Calu3 (cell line): ENCODE measurements at regions not wholly inside any gene's neighbourhood (a gene's known extent, or its start where the extent isn't known, plus 50 kb on each side); places are given as distances from the start of the nearest gene placed in this dataset.

ENCODE experiments used
- BruUV-seq: library from RNA; stranded (reverse); fragments of 400-500 nt; replicated peaks from 2 replicates; lab custom pipeline; 2021; lab: Mats Ljungman, UMichigan
- CTCF ChIA-PET: fragments of 300-600 bp; sonication (Branson Sonifier 250); formaldehyde crosslinking; loops from one replicate; lab custom pipeline; 2022; ENCODE audit warnings: antibody characterized with exemption; lab: Charles Lee
- DNase-seq: peaks from one replicate; pipeline ENCODE4 v3.0.0; 2022
- H3K27ac Mint-ChIP-seq: one replicate; pipeline ENCODE4 v1.8.0; 2022; ENCODE audit warnings: mixed read lengths; ENCODE audit not compliant: unreplicated experiment
- H3K27me3 Mint-ChIP-seq: one replicate; pipeline ENCODE4 v1.8.0; 2022; ENCODE audit warnings: mixed read lengths; ENCODE audit not compliant: unreplicated experiment
- H3K36me3 Mint-ChIP-seq: one replicate; pipeline ENCODE4 v1.8.0; 2022; ENCODE audit warnings: mild to moderate bottlenecking, moderate library complexity, mixed read lengths; ENCODE audit not compliant: insufficient read depth, unreplicated experiment
- H3K4me1 Mint-ChIP-seq: one replicate; pipeline ENCODE4 v1.8.0; 2022; ENCODE audit warnings: mild to moderate bottlenecking, low read depth, mixed read lengths; ENCODE audit not compliant: unreplicated experiment
- H3K4me3 Mint-ChIP-seq: one replicate; pipeline ENCODE4 v1.8.0; 2022; ENCODE audit warnings: mild to moderate bottlenecking, low read depth, moderate library complexity, mixed read lengths; ENCODE audit not compliant: unreplicated experiment
- H3K9me3 Mint-ChIP-seq: one replicate; pipeline ENCODE4 v1.8.0; 2022; ENCODE audit warnings: low read depth, mixed read lengths; ENCODE audit not compliant: unreplicated experiment
- intact Hi-C: fragments of 100-400 bp; cut with micrococcal nuclease; formaldehyde crosslinking; loops from one replicate; pipeline ENCODE4 v1.10.0; 2022; ENCODE audit not compliant: unreplicated experiment
- TF ChIP-seq, protein P1 (sequence below): fragments of 200-600 bp; IDR thresholded peaks from one replicate; pipeline ENCODE4 v1.8.0; 2022; ENCODE audit warnings: antibody characterized with exemption; ENCODE audit not compliant: unreplicated experiment

DNA sequence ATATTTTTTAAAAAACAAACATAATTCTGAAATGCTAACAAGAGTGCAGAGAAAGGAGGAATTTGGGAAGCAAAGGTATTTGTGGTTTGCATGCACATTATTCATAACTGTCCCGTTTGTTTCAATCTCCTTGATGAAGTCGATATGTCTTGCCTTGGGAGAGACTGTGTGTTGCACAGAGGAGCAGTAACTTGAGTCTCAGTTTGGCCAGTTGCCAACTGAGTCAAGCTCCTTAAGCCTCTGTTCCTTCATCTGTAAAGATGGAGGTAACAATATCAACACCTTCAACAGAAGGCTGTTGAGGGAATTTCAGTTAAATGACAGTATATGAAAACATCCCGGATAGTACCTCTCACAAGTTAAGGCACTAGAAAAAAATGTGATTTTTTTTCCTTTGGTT, 226.2 kb downstream of the ASXL3 start:
- CTCF ChIA-PET: interaction anchor here (1.2 kb wide), 1 partner anchor 17 kb away, joined by 3 read pairs; no protein-coding TSS in a partner anchor
- DNase-seq: peak; percentile 57
- Mint-ChIP-seq H3K4me3 (no peak overlapping the region), H3K27me3 (no peaks in the 10 kb centered on the region), H3K36me3 (no peaks in the 10 kb centered on the region), H3K4me1 (peaks cover 19% of the 10 kb centered on the region), H3K9me3 (no peaks in the 10 kb centered on the region), H3K27ac (no peak overlapping the region)
- TF ChIP-seq, protein P1, sequence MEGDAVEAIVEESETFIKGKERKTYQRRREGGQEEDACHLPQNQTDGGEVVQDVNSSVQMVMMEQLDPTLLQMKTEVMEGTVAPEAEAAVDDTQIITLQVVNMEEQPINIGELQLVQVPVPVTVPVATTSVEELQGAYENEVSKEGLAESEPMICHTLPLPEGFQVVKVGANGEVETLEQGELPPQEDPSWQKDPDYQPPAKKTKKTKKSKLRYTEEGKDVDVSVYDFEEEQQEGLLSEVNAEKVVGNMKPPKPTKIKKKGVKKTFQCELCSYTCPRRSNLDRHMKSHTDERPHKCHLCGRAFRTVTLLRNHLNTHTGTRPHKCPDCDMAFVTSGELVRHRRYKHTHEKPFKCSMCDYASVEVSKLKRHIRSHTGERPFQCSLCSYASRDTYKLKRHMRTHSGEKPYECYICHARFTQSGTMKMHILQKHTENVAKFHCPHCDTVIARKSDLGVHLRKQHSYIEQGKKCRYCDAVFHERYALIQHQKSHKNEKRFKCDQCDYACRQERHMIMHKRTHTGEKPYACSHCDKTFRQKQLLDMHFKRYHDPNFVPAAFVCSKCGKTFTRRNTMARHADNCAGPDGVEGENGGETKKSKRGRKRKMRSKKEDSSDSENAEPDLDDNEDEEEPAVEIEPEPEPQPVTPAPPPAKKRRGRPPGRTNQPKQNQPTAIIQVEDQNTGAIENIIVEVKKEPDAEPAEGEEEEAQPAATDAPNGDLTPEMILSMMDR: no peak
- intact Hi-C loops: no loop called here
- no TSS peak for BruUV-seq

DNA sequence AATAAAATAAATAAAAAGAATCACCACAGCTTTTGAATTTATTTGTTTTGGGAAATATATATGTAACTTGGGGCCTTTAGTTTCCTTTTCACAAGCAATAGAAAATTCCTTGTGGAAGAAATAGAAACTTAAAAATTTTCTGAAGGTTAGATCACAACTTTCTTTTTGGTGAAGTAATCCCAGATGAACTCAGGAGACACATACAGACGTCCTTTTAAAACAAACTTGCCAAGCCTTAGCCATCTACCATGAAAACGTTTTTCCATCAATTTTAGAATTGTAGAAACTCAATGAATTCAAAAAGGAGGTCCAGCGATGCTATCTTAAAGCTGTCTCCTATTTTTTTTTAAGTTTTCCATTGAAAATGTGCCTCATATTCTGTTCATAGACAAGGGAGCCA, 225.6 kb downstream of the ASXL3 start:
- no peak for DNase-seq
- CTCF ChIA-PET: interaction anchor here (1.2 kb wide), 1 partner anchor 18 kb away, joined by 3 read pairs; no protein-coding TSS in a partner anchor
- intact Hi-C loops: no loop called here
- no TSS peak for BruUV-seq
- H3K36me3 Mint-ChIP-seq: no peaks in the 10 kb centered on the region
- no peak overlapping the region for H3K4me3 Mint-ChIP-seq
- TF ChIP-seq, protein P1: no peak
- peaks cover 19% of the 10 kb centered on the region for H3K4me1 Mint-ChIP-seq
- no peak overlapping the region for H3K27ac Mint-ChIP-seq
- no peaks in the 10 kb centered on the region for H3K27me3 Mint-ChIP-seq
- H3K9me3 Mint-ChIP-seq: no peaks in the 10 kb centered on the region

DNA sequence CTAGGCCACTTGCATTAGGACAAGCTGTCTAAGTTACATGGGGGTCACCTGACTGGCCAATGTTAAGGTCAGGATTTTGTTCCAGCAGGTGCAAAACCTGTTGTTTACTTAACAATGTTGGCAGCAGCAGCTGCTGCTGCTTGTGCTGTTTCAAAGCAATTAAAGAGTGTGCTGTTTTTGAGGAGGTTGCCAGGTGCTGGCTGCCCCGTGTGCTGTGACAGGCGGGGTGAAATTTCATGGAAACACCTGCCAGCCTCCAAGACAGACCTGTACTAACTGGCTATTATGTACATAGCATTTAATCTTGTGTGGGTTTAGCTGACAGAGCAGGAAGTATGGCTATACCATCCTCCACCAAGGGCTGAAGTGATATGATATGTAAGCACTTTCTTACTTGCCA, 224.9 kb downstream of the ASXL3 start:
- Mint-ChIP-seq H3K27me3 (no peaks in the 10 kb centered on the region), H3K4me1 (peaks cover 19% of the 10 kb centered on the region), H3K9me3 (no peaks in the 10 kb centered on the region), H3K36me3 (no peaks in the 10 kb centered on the region), H3K4me3 (no peak overlapping the region), H3K27ac (no peak overlapping the region)
- TF ChIP-seq, protein P1: no peak
- peak; percentile 31 for DNase-seq
- intact Hi-C loops: no loop called here
- no TSS peak for BruUV-seq
- CTCF ChIA-PET: interaction anchor here (1.2 kb wide), 1 partner anchor 18 kb away, joined by 3 read pairs; no protein-coding TSS in a partner anchor
